ENCODE measurements at regions not wholly inside any gene's neighbourhood (a gene's known extent, or its start where the extent isn't known, plus 50 kb on each side); places are given as distances from the start of the nearest gene placed in this dataset.

DNA sequence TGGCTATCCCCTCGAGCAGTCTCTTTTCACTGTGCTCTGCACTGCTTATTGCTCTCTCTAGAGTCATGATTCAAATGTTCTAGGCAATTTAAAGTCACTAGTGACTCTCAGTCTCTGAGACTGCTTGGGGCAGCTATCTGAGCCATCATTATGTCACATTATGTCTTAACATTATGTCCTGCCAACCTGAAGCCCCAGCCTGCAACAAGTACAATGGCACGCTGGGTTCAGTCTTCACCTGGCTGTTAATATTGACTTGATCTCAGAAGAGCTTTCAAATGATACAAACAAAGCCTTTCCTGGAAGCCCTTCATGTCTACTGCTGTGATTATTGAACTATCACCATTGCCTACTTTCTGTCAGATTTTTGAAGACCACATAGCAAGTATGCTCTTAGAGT, 128.1 kb upstream of the GRM7 start:
- Histone ChIP-seq H3K27me3 (ENCODE audit: control insufficient read depth in 3 of 3, insufficient read depth in 3 of 3, low read depth in 1 of 3, low read length in 3 of 3) (no peaks in the 10 kb centered on the region), H3K14ac (ENCODE audit: low read length) (no peak overlapping the region), H3K4me1 (ENCODE audit: control insufficient read depth in 2 of 2, insufficient read depth in 1 of 2, low read depth in 1 of 2, low read length in 2 of 2) (no peaks in the 10 kb centered on the region), H4K91ac (ENCODE audit: low read depth, low read length, poor library complexity) (no peak overlapping the region), H3K9me3 (replicated peaks in 1 of 2; ENCODE audit: control insufficient read depth in 2 of 2, insufficient read depth in 1 of 2, low read depth in 1 of 2, low read length in 2 of 2) (no peaks in the 10 kb centered on the region), H3K9ac (ENCODE audit: low read depth, low read length, poor library complexity) (no peak overlapping the region), H3K79me1 (ENCODE audit: low read depth, low read length) (no peaks in the 10 kb centered on the region), H3K36me3 (replicated peaks in 1 of 2; ENCODE audit: control insufficient read depth in 2 of 2, insufficient read depth in 2 of 2, low read length in 2 of 2) (no peaks in the 10 kb centered on the region), H2BK5ac (ENCODE audit: low read length) (no peak overlapping the region), H2BK120ac (ENCODE audit: low read depth, low read length) (no peak overlapping the region), H3K23ac (ENCODE audit: low read depth, low read length, poor library complexity) (no peak overlapping the region), H3K4ac (ENCODE audit: low read length) (no peak overlapping the region), H2BK15ac (ENCODE audit: low read length) (no peak overlapping the region), H4K8ac (ENCODE audit: low read depth, low read length) (no peak overlapping the region), H3K18ac (ENCODE audit: low read length) (no peak overlapping the region), H3K27ac (replicated peaks; ENCODE audit: low read length) (no peak overlapping the region), H2AK5ac (ENCODE audit: low read depth, low read length) (no peak overlapping the region), H2AFZ (ENCODE audit: low read length) (no peak overlapping the region), H3K4me3 (ENCODE audit: low read length in 2 of 2) (no peak overlapping the region), H3K4me2 (ENCODE audit: insufficient read depth, low read length, poor library complexity, severe bottlenecking) (no peak overlapping the region), H2BK12ac (ENCODE audit: low read length) (no peak overlapping the region)
- WGBS, 2 donors (ENCODE audit: extremely low coverage in 2 of 2, insufficient read length in 2 of 2, insufficient replicate concordance in 1 of 2): no CpG with 5 or more reads among the region's 2 CpGs
- DNase-seq (ENCODE audit: low spot score): no peak

DNA sequence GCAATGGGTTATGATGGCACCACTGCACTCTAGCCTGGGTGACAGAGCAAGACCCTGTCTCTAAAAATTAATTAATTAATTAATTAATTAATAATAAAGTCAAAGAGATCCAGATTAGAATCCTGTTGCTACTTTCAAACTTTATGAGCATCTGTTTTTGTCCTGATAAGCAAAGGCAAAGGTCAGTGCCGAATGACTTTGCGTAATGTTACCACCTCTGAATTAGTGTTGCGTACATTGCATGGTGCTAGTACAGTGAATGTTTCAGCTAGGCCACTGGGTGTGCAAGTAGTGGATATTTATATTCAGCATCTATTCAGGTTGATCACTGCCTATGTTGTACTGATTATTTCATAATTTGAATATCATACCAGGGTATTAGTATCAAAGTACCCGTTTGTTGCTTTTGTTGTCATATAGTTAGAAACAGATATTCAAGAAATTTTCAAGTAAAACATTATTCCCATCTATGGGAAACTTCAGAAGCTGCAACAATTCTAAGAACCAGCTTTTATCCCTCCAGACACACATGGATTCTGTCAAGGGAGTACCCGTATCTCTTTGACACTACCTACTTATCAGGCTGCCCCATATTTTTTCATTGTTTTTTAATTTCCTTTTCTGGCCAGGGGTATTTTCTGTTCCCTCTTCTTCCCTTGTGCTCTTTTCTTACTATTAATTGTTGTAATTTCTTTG, 127.1 kb upstream of the GRM7 start:
- H3K36me3 ChIP-seq (replicated peaks in 1 of 2; ENCODE audit: control insufficient read depth in 2 of 2, insufficient read depth in 2 of 2, low read length in 2 of 2): no peaks in the 10 kb centered on the region
- no peak overlapping the region for H2BK12ac ChIP-seq (ENCODE audit: low read length)
- DNase-seq (ENCODE audit: low spot score): no peak
- H3K18ac ChIP-seq (ENCODE audit: low read length): no peak overlapping the region
- no peak overlapping the region for H3K4me3 ChIP-seq (ENCODE audit: low read length in 2 of 2)
- H4K8ac ChIP-seq (ENCODE audit: low read depth, low read length): no peak overlapping the region
- no peak overlapping the region for H3K9ac ChIP-seq (ENCODE audit: low read depth, low read length, poor library complexity)
- no peaks in the 10 kb centered on the region for H3K4me1 ChIP-seq (ENCODE audit: control insufficient read depth in 2 of 2, insufficient read depth in 1 of 2, low read depth in 1 of 2, low read length in 2 of 2)
- no peaks in the 10 kb centered on the region for H3K9me3 ChIP-seq (replicated peaks in 1 of 2; ENCODE audit: control insufficient read depth in 2 of 2, insufficient read depth in 1 of 2, low read depth in 1 of 2, low read length in 2 of 2)
- WGBS, 2 donors (ENCODE audit: extremely low coverage in 2 of 2, insufficient read length in 2 of 2, insufficient replicate concordance in 1 of 2): no CpG with 5 or more reads among the region's 5 CpGs
- H2AFZ ChIP-seq (ENCODE audit: low read length): no peak overlapping the region
- no peak overlapping the region for H3K23ac ChIP-seq (ENCODE audit: low read depth, low read length, poor library complexity)
- H3K4ac ChIP-seq (ENCODE audit: low read length): no peak overlapping the region
- H3K27ac ChIP-seq (replicated peaks; ENCODE audit: low read length): no peak overlapping the region
- no peak overlapping the region for H2AK5ac ChIP-seq (ENCODE audit: low read depth, low read length)
- no peaks in the 10 kb centered on the region for H3K79me1 ChIP-seq (ENCODE audit: low read depth, low read length)
- no peaks in the 10 kb centered on the region for H3K27me3 ChIP-seq (ENCODE audit: control insufficient read depth in 3 of 3, insufficient read depth in 3 of 3, low read depth in 1 of 3, low read length in 3 of 3)
- H4K91ac ChIP-seq (ENCODE audit: low read depth, low read length, poor library complexity): no peak overlapping the region
- no peak overlapping the region for H2BK5ac ChIP-seq (ENCODE audit: low read length)
- no peak overlapping the region for H3K4me2 ChIP-seq (ENCODE audit: insufficient read depth, low read length, poor library complexity, severe bottlenecking)
- H3K14ac ChIP-seq (ENCODE audit: low read length): no peak overlapping the region
- no peak overlapping the region for H2BK120ac ChIP-seq (ENCODE audit: low read depth, low read length)
- no peak overlapping the region for H2BK15ac ChIP-seq (ENCODE audit: low read length)

DNA sequence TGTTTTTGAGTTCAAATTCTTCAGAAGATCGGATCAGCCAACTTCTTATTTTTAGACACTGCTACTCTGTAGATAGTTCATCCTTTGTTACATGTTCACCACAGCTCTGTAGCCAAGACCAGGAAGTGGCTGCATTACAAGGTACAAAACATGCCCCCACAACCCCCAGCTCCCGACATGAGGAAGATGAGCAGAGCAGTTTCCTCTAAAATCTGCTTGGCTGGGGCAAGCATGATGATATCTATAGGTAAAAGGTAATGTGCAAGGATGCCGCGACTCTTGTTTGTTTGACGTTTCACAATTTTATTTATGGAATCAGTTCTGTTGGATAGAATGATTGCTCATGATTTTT, 126.5 kb upstream of the GRM7 start:
- no peak overlapping the region for H2BK5ac ChIP-seq (ENCODE audit: low read length)
- no peaks in the 10 kb centered on the region for H3K9me3 ChIP-seq (replicated peaks in 1 of 2; ENCODE audit: control insufficient read depth in 2 of 2, insufficient read depth in 1 of 2, low read depth in 1 of 2, low read length in 2 of 2)
- no peak overlapping the region for H3K4me3 ChIP-seq (ENCODE audit: low read length in 2 of 2)
- no peaks in the 10 kb centered on the region for H3K36me3 ChIP-seq (replicated peaks in 1 of 2; ENCODE audit: control insufficient read depth in 2 of 2, insufficient read depth in 2 of 2, low read length in 2 of 2)
- H2AK5ac ChIP-seq (ENCODE audit: low read depth, low read length): no peak overlapping the region
- no peak for DNase-seq (ENCODE audit: low spot score)
- H3K4ac ChIP-seq (ENCODE audit: low read length): no peak overlapping the region
- H3K27me3 ChIP-seq (ENCODE audit: control insufficient read depth in 3 of 3, insufficient read depth in 3 of 3, low read depth in 1 of 3, low read length in 3 of 3): no peaks in the 10 kb centered on the region
- H3K79me1 ChIP-seq (ENCODE audit: low read depth, low read length): no peaks in the 10 kb centered on the region
- H3K14ac ChIP-seq (ENCODE audit: low read length): no peak overlapping the region
- no peak overlapping the region for H3K23ac ChIP-seq (ENCODE audit: low read depth, low read length, poor library complexity)
- no peak overlapping the region for H3K9ac ChIP-seq (ENCODE audit: low read depth, low read length, poor library complexity)
- no peak overlapping the region for H4K8ac ChIP-seq (ENCODE audit: low read depth, low read length)
- no peak overlapping the region for H2AFZ ChIP-seq (ENCODE audit: low read length)
- H2BK15ac ChIP-seq (ENCODE audit: low read length): no peak overlapping the region
- no peak overlapping the region for H3K18ac ChIP-seq (ENCODE audit: low read length)
- H3K27ac ChIP-seq (replicated peaks; ENCODE audit: low read length): no peak overlapping the region
- H4K91ac ChIP-seq (ENCODE audit: low read depth, low read length, poor library complexity): no peak overlapping the region
- WGBS, 2 donors (ENCODE audit: extremely low coverage in 2 of 2, insufficient read length in 2 of 2, insufficient replicate concordance in 1 of 2): no CpG with 5 or more reads among the region's 5 CpGs
- no peak overlapping the region for H2BK12ac ChIP-seq (ENCODE audit: low read length)
- no peak overlapping the region for H3K4me2 ChIP-seq (ENCODE audit: insufficient read depth, low read length, poor library complexity, severe bottlenecking)
- peaks cover 0 to 3% of the 10 kb centered on the region in 2 donors for H3K4me1 ChIP-seq (ENCODE audit: control insufficient read depth in 2 of 2, insufficient read depth in 1 of 2, low read depth in 1 of 2, low read length in 2 of 2)
- H2BK120ac ChIP-seq (ENCODE audit: low read depth, low read length): no peak overlapping the region

- no peaks in the 10 kb centered on the region for H3K36me3 ChIP-seq (replicated peaks in 1 of 2; ENCODE audit: control insufficient read depth in 2 of 2, insufficient read depth in 2 of 2, low read length in 2 of 2)
- DNase-seq (ENCODE audit: low spot score): no peak
- no peak overlapping the region for H3K4me3 ChIP-seq (ENCODE audit: low read length in 2 of 2)
- H3K4ac ChIP-seq (ENCODE audit: low read length): no peak overlapping the region
- H2BK15ac ChIP-seq (ENCODE audit: low read length): no peak overlapping the region
- no peak overlapping the region for H3K9ac ChIP-seq (ENCODE audit: low read depth, low read length, poor library complexity)
- H4K8ac ChIP-seq (ENCODE audit: low read depth, low read length): no peak overlapping the region
- H3K4me1 ChIP-seq (ENCODE audit: control insufficient read depth in 2 of 2, insufficient read depth in 1 of 2, low read depth in 1 of 2, low read length in 2 of 2): peaks cover 0 to 3% of the 10 kb centered on the region in 2 donors
- H3K27ac ChIP-seq (replicated peaks; ENCODE audit: low read length): no peak overlapping the region
- no peaks in the 10 kb centered on the region for H3K27me3 ChIP-seq (ENCODE audit: control insufficient read depth in 3 of 3, insufficient read depth in 3 of 3, low read depth in 1 of 3, low read length in 3 of 3)
- no peaks in the 10 kb centered on the region for H3K79me1 ChIP-seq (ENCODE audit: low read depth, low read length)
- H3K4me2 ChIP-seq (ENCODE audit: insufficient read depth, low read length, poor library complexity, severe bottlenecking): no peak overlapping the region
- H3K9me3 ChIP-seq (replicated peaks in 1 of 2; ENCODE audit: control insufficient read depth in 2 of 2, insufficient read depth in 1 of 2, low read depth in 1 of 2, low read length in 2 of 2): no peaks in the 10 kb centered on the region
- no peak overlapping the region for H2BK12ac ChIP-seq (ENCODE audit: low read length)
- WGBS, 2 donors (ENCODE audit: extremely low coverage in 2 of 2, insufficient read length in 2 of 2, insufficient replicate concordance in 1 of 2): no CpG with 5 or more reads among the region's 5 CpGs
- no peak overlapping the region for H2BK120ac ChIP-seq (ENCODE audit: low read depth, low read length)
- no peak overlapping the region for H3K18ac ChIP-seq (ENCODE audit: low read length)
- no peak overlapping the region for H3K14ac ChIP-seq (ENCODE audit: low read length)
- H3K23ac ChIP-seq (ENCODE audit: low read depth, low read length, poor library complexity): no peak overlapping the region
- H2AK5ac ChIP-seq (ENCODE audit: low read depth, low read length): no peak overlapping the region
- no peak overlapping the region for H2BK5ac ChIP-seq (ENCODE audit: low read length)
- H4K91ac ChIP-seq (ENCODE audit: low read depth, low read length, poor library complexity): no peak overlapping the region
- no peak overlapping the region for H2AFZ ChIP-seq (ENCODE audit: low read length)
These were observed 123.9 kb upstream of the GRM7 start for GRCh38 chr3:6736836-6737629.
